NAMALWA (cell line): ENCODE measurements at regions not wholly inside any gene's neighbourhood (a gene's known extent, or its start where the extent isn't known, plus 50 kb on each side); places are given as distances from the start of the nearest gene placed in this dataset.
"Not testable (repeated sequence)": the region's sequence is repeated elsewhere in the genome, so short reads cannot be mapped to it uniquely, and the experiment has no call there.

Experiments used
- DNase-seq: peaks from one replicate; pipeline ENCODE4 v3.0.0-alpha.2; 2015; ENCODE audit warnings: low spot score

GRCh38 chr17:71791311-71791710 lies 329.5 kb upstream of the SOX9 start:
- no peak for DNase-seq

GRCh38 chr17:71792966-71793365 lies 327.9 kb upstream of the SOX9 start:
- DNase-seq: no peak

DNA sequence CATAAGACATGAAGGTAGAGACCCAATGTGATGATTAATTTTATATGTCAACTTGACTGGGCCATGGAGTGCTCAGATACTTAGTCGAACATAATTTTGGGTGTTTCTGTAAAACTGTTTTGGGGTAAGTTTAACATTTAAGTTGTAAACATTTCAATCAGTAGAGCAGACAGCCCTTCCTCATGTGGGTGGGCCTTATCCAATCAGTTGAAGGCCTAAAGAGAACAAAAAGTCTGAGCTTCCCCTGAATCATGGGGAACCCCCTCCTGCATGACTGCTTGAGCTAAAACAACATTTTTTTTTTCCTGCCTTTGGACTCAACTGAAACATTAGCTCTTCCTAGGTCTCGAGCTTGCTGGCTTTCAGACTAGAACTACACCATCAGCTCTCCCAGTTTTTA lies 327.3 kb upstream of the SOX9 start:
- DNase-seq: no peak

GRCh38 chr17:71798701-71799100 lies 322.1 kb upstream of the SOX9 start:
- no peak for DNase-seq

DNA sequence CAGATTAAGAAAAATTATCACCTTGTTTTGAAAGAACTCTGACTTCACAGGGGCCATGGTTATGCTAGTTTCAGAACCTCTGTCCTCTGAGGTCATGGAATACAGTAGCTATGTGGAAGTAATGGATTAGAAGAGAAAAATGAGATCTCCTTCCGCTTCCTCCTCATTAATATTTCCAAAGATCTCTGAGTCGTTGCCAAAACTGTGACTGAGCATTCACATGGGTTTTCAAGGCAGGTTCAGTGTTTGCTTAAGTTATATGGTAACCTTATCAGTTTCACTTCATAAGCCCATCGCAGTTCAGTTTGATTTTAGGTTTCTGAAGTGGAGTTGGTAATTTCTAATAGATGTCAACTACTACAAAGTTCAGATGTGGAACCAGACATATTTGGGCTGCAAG lies 321.2 kb upstream of the SOX9 start:
- DNase-seq: no peak

DNA sequence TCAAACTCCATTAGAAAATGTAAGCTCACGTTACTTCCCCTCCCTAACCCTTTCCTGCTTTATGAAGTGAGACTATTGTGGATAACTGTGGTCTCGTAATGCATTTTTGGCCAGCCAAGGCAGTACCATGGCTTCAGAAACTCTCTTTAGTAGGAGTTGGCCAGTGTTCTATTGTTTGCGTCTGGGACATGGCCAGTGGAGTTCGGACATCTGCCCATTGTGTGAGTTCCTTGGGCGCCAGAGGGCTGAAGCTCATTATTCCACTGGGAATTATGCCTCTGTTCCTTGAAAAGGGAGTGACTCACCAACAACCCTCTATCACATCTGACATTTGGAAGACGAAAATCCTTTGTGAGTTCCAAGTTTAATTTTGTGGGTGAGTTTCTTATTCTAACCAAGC lies 319.5 kb upstream of the SOX9 start:
- no peak for DNase-seq

DNA sequence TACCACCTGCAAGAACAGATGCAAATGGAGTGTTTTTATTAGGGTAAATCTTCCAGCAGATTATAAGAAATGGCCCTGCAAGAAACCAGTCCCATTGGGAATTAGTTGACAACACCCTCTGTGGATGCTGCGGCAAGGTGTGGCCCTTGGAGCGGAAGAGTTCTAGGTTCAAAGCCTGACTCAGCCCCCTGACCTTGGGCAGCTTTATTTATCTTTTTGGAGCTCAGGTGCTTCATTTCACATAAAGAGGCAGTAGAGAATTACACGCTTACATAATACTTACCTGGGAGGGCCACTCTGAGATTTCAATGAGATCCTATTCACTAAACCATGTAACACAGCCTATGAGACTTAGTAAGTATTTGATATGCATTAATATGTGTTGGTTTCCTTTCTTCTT lies 318.2 kb upstream of the SOX9 start:
- no peak for DNase-seq

- DNase-seq: no peak
Observed at GRCh38 chr17:71803656-71804284, 317.1 kb upstream of the SOX9 start.

DNA sequence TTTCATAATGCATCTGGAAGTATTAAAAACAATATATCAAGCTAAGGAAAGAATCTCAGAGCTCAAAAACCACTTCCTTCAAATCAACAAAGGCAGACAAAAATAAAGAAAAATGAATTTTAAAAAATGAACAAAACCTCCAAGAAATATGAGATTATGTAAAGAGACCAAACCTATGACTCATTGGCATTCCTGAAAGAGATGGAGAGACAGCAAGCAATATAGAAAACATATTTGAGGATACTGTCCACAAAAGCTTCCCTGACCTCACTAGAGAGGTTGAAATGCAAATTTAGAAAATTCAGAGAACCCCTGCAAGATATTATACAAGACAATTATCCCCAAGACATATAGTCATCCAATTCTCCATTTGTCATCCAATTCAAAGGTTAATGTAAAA lies 311.3 kb upstream of the SOX9 start:
- DNase-seq: no peak

- DNase-seq: not testable (repeated sequence)
Observed at GRCh38 chr17:71813861-71814260, 307.0 kb upstream of the SOX9 start.

GRCh38 chr17:71821511-71821910 lies 299.3 kb upstream of the SOX9 start:
- no peak for DNase-seq

DNA sequence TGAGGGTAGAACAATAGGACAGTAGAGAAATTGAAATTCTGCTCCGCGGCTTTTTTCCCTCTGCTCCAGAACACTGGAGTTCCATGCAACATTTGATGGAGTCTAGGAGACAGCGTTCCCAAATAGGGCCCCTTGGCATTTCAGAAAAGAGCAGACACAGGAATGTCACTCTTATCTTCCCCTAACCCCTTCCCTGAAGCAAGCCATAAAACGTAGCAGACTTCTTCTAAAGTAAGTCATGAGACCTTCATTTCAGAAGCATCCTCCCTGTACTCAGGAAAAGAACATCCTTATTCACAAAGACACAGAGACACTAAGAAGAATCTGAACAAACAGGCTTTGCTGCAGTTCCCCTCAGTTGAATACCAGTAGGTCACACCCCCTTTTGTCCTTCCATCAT lies 296.1 kb upstream of the SOX9 start:
- no peak for DNase-seq

DNA sequence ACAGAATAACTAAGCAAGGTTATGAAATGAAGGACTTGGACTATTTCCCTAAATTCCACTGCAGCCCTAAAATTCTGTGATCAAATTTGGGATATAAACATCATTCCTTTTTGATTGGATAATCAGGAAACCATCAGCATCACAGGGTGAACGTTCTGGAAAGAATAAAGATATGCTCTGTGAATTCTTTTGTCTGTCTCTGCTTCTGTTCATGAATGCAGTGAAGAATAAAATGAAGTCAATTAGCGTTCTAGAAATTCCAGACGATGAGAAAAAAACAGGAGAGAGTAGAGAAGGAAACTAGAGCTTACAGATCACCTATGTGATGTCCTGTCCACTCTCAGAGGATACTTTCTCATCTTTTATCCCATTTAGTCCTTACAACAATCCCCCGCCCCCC lies 295.1 kb upstream of the SOX9 start:
- DNase-seq: no peak

DNA sequence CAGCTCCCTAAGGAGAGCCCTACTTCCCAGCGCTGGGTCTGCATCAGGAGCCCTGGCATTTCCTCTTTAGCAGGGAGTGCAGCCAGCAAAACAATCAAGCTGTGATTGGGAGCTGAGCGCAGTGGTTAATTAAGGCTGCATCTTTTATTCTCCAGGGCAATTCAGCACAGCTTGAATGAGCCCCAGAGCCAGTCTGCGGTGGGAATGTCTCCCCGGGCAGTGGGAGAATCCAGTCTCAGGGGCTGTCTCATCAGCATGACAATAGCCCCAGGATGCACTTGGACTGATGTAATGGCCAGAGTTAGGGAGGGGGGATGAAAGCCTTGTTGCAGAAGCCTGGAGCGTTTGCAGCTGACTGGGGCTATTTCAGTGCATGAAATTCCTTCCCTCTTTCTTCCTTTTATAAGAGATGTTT lies 292.6 kb upstream of the SOX9 start:
- DNase-seq: no peak

DNA sequence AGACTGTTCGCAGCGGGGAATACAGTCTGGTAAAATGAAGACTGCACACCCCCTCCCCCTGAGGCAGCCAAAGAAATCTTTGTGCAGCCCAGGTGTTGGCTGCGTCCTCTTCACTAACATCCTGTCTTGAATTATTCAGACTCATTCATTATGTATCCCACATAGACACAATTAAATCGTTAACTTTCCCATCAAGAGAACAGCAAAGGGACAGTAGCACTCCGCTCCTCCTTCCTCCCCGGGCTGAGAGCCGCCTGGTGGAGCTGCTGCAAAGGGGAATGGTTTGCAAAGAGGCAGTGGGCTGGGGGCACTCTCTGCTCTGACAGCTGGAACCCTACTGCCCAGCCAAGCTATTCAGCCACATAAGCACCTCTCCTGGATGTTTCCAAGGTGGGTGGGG lies 290.0 kb upstream of the SOX9 start:
- no peak for DNase-seq

DNA sequence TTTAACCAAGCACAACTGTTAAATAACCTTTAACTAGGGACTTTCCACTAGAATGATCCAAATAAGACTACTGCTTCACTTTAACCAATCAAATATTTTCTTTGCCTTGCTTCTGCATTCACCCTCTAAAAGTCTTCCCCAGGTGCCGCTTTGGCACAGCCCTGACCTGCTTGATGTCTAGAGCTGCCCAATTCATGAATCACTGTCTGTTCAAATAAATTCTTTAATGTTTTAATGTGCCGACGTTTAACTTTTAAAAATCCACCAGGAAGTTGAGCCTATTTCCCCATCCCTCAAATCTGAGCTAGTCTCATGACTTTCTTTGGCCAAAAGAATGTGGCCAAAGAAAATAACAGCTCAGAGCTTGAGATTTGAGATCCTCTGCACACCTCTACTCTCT lies 277.8 kb upstream of the SOX9 start:
- DNase-seq: no peak

- no peak for DNase-seq
Observed at GRCh38 chr17:71845337-71845736, 275.5 kb upstream of the SOX9 start.

DNA sequence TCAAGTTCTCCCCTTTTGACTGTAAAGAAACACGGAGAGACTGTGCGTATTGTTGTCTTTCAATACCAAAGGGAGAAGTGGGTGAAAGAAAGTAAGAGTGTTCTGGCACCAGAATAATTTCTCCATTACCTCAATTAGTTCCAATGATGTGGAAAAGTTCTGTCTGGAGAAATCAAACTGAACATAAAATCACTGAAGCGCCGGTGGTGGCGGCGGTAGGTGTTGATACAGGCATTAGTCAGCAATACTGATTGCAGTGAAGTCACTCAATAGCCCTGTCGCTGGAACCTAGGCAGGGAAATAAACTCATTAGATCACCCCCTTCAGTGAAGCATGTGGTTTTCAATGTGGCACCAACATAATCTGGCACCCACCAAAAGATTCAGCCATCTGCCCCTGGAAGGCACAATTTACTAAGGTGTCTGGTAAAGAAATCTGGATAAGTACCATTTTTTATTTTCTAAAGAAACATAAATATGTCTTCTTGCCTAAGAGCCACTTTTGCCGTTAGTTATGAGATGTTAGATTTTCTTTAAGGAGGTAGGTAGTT lies 274.2 kb upstream of the SOX9 start:
- DNase-seq: no peak

DNA sequence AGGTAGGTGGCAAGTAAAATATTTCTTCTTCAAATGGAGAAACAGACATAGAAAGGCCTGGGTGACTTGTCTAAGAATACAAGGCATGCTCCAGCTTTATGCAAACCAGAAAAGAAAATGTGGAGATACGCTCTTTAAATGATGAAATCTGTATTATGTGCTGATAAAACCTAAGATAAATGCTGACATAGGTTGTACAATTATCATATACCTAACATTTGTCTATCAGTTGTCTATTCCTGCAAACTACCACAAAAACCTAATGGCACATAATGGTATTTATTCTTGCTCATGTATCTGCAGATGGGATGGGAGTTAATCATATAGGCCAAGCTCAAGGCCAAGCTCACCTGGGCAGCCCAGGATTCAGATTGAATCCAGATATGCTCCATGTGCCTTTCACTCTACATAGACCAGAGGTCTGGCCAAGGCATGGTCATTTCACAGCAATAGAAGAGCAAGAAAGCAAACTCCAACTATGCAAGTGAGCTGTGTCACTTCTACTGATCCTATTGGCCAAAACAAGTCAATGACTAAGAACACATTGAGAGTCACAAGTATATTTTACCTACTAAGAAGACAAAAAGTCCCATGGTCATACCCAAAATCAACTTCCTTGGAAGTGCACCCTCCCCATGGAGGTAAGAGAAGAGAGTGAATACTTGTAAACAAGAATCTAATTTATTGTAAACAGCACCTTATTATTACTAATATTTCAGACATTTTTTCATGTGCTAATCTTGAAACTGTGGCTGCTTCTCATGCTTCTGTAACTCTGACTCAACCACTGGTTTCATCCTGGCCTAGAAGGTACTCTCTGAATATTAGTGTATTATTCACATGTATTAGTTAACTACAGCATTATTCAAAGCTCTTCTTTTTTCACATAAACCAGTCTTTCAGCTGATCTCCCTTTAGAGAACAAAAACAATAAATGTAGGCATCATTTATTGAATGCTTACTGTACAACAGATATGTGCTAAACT lies 270.7 kb upstream of the SOX9 start:
- no peak for DNase-seq

- DNase-seq: no peak
Observed at GRCh38 chr17:71850812-71851211, 270.0 kb upstream of the SOX9 start.

DNA sequence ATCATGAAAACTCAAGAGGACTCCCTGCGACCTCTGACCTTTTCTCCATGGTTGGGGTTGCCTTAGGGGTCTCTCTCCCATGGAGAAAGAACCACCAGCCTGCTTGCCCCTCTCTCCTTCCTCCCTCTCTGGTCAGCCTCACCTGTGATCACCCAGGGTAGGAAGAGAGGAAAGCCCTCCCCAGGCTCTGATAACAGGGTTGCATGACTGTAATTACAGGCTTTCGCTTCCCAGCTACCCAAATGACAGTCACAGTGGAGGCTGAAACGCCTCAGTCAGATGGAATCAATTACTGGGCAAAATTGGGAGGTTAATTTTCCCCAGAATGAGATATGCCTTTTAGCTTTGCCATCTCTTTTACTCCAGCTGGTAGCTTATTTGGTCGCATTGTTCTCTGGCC lies 265.8 kb upstream of the SOX9 start:
- no peak for DNase-seq

GRCh38 chr17:71864755-71865154 lies 256.1 kb upstream of the SOX9 start:
- no peak for DNase-seq

GRCh38 chr17:71866095-71866494 lies 254.7 kb upstream of the SOX9 start:
- DNase-seq: no peak
